DMS79 treated with DMSO at 0.1 percent for 48 hours (cell line): ENCODE measurements at regions not wholly inside any gene's neighbourhood (a gene's known extent, or its start where the extent isn't known, plus 50 kb on each side); places are given as distances from the start of the nearest gene placed in this dataset.

ENCODE experiments used
- DNase-seq: peaks from one replicate; lab custom pipeline; 2025; lab: John Stamatoyannopoulos, UW

DNA sequence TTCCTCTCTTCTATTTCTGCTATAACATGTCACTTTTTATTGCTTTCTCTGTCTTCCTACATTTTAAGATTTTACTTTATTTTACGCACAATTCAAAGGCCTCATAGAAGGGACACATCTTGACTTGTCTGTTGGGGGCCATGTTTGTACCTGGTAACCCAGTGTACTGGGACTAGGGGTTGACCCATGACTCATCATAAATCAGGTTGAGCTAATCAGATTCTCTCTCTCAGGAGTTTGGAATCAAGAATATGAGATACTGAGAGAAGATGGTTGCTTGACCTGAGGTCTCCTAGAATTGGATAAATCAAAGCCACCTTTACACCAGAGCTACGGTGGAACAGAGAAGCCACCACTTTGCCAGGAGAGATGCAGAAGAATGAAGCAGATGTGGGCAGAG, 153.0 kb downstream of the UXS1 start:
- no peak for DNase-seq

DNA sequence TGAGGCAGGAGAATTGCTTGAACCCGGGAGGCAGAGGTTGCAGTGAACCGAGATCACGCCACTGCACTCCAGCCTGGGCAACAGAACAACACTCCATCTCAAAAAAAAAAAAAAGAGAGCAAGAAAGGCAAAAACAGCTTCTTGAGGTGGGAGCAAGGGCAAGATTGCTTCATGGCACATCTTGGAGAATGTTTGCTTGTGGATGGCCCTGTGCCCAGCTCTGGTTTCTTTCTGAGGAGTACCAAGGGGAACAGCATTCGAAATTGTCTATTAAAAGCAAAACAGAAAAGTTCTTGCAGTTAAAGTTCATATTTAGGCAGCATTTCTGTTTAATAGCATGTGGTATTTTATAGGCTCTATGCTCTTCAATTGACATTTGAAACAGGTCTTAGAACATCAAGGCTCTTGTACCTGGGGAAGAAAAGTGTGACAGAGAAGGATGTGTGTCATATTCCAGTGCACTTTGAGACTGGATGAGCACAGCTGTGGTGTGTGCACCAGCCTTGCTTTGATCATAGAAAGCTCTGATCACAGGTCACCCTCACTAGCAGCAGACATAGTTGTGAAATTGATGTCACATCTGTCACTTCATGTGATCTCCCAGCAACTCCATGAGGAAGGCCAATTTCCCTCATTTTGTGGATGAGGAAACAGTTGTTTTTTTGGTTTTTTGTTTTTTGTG, 154.3 kb downstream of the UXS1 start:
- no peak for DNase-seq

DNA sequence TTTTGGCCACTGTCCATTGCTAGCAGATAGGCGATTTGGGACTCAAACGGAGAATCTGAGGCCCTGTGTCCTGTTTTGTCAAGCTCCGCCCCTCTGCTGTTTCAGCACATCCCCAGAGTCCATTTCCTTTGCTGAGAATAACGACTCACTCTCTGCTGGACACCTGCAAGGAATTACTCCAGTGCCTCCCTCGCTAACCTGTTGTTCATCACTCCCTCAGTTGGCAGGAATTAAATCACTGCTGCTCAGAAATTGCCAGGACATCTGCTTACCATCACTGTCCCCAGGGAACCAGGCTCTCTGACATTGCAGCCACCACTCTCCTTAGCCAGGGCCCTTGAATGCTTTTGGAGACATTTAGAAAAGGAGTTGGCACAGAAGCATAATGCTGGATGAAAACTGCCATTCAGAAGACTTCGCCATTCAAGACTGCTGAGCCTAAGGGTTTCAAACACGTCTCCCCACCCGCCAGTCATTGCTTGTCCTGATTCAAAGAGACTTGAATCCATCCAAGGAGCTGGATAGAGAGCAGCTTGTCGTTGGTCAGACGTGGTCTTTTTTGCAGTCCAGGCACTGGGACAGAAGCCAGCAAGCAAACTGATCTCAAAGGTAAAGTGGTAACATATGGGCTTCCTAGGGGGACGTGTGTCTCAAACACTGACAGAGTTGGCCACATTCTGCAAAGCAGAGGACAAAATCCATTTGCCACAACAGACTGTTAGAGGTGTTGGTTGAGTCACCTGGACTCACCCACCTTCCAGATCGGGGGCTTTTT, 155.3 kb downstream of the UXS1 start:
- DNase-seq = peak; percentile 66

DNA sequence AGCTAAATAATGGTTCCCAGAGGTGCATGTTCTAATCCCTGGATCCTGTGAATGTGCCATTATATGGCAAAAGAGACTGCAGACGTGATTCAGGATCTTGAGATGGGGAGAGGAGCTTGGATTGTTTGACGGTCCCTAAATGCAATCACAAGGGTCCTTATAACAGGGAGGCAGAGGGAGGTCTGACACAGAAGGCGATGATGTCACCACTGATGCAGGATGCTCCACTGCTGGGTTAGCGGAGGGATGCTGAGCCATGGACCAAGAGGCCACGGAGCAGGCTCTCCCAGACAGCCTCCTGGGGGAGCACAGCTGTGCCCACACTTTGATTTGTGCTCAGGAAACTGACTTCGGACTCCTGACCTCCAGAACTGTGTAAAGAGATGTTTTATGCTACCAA, 156.2 kb downstream of the UXS1 start:
- no peak for DNase-seq

DNA sequence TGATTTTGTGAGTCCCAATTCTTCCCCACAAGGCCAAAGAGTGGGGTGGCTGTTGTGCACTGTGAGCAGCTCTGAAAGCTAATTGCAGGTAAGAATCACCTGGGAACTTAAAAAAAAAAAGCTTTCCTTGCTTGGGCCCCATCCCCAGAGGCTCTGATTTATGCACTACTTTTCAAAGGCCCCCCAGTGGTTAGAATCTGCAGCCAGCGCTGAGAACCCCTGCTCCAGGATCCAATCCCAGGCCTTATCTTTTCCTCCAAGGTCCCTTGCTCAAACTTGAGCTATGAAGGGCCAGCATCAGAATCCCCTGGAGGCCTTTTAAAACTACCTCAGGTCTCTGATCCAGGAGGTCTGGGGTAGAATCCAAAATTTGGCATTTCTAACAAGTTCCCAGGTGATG, 156.8 kb downstream of the UXS1 start:
- no peak for DNase-seq

DNA sequence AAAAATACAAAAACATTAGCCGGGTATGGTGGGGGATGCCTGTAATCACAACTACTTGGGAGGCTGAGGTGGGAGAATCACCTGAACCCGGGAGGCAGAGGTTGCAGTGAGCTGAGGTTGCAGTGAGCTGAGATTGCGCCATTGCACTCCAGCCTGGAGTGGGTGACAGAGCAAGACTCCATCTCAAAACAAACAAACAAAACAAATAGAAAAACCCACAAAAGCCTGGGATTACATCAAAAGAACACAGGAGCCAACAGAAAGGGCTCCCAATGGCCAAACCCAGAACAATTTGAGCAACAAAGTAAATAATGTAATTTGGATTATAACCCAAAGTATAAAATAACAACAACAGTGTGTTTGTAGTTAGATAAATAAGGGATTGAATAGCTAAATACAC, 159.8 kb downstream of the UXS1 start:
- no peak for DNase-seq

DNA sequence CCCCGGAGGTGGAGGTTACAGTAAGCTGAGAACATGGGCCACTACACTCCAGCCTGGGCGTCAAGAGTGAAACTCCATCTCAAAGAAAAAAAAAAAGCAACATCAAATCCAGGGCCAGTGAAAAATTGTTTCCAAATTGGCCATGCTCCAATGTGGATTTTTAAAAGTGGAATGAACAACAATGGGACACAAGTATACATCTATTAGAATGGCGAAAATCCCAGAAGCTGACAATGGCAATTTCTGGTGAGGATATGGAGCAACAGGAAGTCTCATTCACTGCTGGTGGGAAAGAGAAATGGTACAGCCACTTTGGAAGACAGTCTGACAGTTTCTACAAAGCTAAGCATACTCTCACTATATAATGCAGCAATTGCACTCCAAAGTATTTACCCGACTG, 161.4 kb downstream of the UXS1 start:
- DNase-seq = no peak

DNA sequence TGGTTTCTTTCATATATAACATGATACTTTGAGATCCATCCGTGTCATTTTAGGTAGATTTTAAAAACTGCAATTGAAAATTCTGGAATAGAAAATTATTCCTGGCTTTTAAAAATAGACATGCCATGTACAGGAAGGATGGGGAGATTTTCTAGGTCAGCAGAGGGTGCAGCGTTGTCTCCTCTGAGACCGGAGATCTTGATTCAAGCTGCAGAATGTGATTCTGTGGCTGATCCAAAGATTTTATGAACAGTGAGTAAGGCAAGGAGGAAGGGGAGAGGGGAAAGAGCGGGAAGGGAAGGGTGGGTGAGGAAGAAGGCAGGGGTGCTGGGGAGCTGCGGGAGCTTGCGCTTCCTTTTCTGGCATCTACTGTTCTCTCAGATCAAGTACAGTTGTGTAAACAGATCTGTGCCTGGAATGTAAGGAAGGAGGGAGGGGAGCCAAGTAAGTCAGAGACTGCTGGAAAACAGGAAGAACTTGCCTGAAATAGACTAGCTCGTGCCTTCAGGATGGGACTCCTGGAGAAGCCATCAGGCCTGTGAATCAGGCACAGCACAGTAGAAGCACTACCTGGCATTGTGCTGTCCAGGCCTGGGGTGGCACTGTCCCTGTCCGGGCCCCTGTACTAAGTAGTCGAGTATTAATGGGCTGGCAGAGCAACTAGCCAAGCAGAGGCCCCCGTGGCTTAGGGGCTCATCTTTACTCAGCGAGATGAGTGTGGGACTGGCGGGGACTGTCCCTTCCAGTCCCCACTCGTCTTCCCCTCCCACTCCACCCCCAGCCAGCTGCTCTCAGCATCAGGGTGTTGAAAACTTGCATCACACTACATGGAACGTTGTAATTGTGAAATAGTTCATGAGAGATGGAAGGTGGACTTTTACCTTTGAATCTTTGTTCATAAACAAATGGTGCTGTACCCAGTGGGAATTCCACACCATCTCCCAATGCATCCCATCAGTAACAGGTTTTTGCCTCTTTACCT, 163.5 kb downstream of the UXS1 start:
- DNase-seq = no peak

DNA sequence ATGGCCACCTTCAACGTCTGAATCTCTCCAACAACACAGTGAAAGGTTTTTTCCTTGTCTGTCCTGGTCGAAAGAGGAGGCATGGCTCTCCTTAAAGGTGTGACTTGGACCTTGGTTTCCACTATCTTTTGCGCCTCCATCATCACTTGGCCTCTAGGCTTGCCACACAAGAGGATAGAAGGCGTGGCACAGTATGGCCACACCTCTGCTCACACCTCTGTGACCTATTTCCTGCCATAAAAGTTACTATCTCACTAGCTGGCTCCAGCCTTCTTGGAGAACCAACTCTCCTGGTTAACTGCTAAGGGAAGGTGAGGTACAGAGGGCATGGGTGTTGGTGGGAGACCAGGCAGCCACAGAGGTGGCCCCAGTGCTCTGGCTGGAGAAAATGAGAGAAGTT, 165.9 kb downstream of the UXS1 start:
- DNase-seq = no peak

DNA sequence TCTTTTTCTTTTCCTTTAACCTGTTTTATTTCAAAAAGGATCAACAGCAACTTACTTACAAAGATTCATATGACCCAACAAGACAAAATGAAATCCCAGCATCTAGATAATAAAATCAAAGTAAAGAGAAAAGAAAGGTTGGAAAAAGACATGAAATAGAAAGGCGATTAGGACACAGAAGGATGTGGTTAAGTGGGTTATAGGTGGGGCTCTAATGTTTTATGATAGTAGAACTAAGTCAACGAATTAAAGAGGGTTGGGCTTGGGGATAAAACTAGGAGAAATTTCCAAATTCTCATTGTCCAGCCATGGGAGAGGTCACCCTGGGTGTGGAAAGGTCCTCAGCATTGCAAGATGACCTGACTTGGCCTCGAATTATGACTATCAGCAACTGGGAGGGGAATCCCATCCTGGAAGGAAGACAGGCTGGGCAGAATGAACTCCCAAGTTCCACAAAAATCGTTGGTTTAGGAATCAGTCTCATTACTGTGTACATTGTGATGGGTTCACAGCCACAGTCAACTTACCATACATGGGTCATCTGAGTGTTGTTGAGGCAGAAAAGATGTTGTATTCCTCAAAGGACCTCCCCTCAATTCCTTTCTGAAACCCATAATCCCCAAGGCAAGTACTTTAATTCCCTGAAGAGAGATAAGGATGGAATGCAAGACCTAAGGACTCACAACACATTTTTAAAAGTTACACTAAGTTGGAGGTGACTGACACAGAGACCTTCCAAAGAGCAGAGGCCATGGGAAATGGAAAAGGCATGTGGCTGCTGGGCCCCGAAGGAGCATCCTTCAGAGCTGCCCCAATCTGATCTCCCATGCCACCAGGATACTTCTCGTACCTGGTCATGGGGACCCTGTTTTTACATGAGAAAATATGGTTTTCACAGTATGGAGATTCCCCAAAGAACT, 167.6 kb downstream of the UXS1 start:
- no peak for DNase-seq

DNA sequence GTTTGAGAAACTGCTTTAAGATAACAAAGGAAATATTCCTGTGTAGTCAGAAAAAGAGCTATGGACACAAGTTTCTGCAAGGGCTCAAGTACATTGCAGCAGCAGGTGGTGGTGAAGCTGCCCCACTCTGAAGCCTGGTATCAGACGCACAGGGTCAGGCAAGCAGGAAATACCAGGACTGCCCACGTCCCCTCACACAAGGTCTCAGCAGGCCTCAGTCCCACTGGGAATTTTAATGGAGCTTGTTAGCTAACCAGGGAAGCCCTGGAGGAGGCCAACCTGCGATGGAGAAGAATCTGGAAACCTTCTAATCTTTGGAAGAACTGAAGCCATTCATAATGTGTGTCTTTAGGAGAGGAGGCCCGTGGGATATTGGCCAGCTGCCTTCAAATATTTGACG, 168.3 kb downstream of the UXS1 start:
- no peak for DNase-seq

DNA sequence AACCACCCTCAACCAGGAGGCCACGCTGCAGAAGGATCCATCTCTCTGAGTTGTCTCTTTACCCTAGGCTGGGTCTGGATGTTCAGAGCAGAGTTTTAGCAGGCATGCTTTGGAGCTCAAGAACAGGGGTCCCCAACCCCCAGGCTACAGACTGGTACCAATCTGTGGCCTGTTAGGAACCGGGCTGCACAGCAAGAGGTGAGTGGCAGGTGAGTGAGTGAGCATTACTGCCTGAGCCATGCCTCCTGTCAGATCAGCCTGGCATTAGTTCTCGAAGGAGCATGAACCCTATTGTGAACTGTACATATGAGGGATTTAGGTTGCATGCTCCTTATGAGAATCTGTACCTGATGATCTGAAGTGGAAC, 172.5 kb downstream of the UXS1 start:
- DNase-seq = no peak

DNA sequence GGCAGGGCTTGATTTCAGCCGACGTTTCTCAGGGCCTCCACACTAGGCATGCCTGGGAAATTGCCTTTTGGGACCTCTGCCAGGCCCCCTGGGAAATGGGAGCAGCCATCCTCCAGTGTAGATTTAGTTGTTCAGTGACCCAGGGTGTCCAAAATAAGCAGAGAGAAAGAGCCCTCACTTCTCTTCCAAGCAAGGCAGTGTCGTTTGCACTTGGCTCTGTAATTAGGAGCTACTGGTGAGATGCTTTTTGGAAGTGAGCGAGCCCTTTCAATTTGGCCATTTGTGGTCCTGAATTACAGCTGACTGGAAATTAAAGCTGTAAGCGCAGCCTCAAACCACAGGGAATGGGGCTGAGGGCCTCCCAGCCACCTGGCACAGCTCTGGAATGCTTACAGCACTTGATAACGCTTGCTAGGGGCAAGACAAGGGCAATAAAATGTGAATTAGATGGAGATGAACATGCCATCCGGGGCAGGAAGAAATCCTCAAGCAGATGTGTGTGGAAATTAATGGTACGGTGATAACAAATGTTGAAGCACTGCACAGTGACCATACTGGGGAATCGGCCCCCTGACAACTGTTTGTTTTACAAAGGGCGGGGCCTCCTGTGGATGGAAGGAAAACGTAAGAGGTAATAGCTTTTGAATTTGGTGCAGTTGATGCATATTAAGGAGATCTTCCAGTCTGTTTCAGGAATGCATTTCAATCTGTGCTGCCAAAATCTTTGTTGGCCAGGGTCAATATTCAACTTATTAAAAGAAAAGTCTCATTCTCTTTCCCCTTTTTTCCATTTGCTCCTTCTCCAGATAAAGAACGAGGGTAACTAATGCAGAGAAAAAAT, 173.1 kb downstream of the UXS1 start:
- DNase-seq = peak; percentile 87

DNA sequence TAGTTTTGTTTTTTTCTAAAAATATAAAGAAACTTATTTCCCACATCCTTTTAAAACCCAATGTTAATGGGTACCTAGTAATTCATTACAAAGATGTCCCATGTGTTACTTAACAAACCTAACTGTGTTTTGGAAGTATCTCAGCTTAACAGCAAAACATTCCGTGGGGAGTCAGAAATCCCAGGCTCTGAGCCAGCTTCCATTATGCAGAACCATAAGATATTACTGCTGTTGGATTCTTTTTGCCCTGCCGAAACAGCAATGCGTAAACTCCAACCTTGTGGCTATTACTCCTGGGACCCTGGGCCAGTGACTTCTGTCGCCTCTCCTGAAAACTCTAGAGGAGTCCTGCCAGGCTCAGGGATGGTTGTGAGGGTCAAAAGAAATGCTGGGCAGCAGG, 174.1 kb downstream of the UXS1 start:
- no peak for DNase-seq

DNA sequence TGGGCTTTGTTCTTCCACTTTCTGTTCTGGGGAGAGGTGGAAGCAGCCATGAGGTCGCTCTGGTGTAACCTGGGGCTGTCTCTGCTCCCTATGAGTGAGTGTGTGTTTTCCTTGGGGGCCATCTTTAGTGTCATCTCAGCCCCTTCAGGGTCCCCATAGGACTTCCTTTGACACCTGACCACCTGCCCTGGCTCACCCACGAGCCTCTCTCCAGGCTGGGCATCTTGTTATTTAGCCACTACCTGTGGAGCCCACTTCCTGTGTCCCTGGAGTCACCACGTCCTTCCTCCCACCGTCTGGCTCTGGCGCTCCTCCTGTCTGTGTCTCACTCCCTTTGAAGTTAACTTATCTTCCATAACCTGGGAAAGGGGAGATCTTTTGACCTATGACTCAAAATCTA, 176.0 kb downstream of the UXS1 start:
- no peak for DNase-seq

DNA sequence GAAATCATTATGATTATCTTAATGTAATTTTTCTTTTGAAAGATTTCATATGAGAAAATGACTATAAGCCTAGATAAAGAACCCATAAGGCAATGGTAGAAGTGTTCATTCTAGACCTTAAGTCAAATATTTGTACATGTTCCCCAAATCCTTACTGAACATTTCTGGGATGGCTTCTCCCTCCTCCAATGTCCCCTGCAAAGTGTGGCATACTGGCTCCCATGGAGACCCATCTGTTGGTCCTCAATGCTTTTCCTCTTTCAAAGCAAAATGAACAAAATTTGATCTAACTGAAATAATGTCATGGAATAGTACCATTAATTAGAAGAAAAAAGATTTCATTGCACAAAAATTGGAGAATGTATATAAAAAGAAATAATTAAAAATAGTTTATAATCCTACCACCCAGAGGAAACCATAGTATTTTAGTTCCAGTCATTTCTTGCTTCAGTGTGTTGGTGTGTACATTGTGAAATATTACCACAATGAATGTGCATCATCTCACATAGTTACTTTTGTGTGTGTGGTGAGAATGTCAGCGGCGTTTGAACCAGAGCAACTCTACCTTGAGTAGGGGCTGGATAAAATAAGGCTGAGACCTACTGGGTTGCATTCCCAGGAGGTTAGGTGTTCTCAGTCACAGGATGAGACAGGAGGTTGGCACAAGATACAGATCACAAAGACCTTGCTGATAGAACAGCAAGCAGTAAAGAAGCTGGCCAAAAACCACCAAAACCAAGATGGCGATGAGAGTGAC, 181.3 kb downstream of the UXS1 start:
- DNase-seq = no peak

DNA sequence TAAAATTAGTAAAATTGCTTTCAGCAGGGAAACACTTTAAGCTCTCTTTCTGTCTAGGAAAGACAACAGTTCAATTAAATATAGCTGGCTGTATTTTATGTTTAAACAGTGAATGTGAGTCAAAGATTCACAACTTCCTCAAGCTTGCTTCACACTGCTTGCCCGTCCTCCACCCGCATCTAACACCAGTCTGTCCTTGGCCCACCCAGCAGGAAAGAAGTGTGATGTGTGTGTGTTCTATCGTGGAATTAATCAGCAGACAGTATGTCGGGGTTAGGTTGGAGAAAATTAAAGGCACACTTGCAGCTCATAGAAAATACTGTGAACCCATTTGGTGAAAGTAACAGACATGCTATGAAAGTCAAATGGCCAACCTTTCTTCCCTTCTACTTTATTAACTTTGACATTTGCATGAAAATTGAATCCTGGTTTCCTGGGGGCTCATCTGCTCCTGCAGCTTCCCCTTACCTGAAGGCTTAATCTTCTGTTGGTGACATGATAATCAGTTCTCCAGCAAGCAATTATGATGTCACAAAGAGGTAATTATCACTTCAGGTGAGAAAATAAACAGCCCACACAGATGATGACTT, 182.0 kb downstream of the UXS1 start:
- DNase-seq = no peak

DNA sequence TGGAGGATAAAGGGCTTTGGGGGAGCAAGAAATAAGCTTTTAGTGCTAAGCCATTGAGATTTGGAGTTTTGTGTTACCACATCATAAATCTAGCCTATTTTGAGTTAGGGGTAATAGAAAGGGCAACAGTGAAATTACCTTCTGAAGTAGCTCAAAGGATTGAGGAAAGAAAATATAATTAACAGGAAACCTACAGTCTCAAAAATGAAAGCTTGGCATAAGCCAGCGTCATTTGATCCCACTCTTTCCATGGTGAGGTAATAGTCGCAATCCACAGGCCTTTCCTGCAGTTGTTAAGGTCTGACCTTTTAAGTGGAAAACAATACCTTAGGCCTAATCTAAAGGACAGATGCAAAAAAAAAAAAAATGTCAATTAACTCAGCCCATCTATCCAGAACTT, 182.7 kb downstream of the UXS1 start:
- peak; percentile 8 for DNase-seq

DNA sequence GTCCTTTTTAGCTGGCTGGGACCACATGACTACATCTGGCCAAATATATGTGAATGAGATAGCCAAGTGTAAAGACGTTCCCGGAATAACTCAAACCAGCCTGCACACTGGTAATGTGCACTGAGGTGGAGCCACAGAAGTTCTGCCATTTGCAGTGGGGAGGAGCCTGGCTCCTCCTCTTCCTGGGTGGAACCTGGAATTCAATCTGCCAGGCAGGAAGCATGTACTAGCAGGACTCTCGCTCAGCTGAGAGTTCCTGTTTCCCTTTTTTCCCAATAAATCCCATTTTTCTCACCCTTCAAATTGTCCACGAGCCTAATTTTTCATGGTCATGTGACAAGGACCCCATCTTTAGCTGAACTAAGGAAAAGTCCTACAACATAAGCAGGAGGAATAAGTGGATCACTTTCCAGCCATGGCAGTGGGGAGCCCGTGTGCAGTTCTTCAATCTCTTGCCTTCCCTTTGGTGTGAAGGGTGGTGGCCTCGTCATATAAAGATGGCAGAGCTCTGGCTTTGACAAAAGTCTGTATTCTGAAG, 183.2 kb downstream of the UXS1 start:
- no peak for DNase-seq
